GM21390 (cell line): ENCODE measurements at regions not wholly inside any gene's neighbourhood (a gene's known extent, or its start where the extent isn't known, plus 50 kb on each side); places are given as distances from the start of the nearest gene placed in this dataset.

Source experiments
- ATAC-seq: cut with Tn5 transposase; IDR thresholded peaks from one replicate; pipeline ENCODE4 v1.9.1; 2021; ENCODE audit not compliant: unreplicated experiment

GRCh38 chr4:152161676-152162330 is 374.1 kb downstream of the FBXW7 start:
- ATAC-seq: no peak

GRCh38 chr4:152160225-152160800 is 375.6 kb downstream of the FBXW7 start:
- ATAC-seq: no peak

- ATAC-seq: no peak
Observed at GRCh38 chr4:152159773-152160172, 376.1 kb downstream of the FBXW7 start.

GRCh38 chr4:152158225-152158624 is 377.7 kb downstream of the FBXW7 start:
- no peak for ATAC-seq

- ATAC-seq: no peak
Observed at GRCh38 chr4:152157629-152158028, 378.3 kb downstream of the FBXW7 start.

DNA sequence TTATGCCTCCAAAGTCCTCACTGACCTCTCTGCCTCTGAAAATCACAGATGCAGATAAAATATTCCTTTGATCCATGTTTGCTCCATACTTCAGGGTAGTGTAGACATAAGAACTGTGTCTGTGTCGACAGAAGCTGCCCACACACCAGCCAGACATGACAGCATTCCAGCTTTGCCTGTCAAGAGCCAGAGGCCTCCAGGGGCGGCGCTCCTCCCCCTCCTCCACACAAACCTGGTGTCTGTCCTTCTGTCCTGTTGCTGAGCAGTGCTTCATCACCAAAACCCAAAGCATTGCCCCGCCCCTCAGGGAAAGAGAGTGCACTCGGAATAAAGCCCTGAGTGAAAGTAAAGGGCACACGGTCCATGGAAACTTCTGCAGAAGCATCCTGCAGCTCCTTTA is 379.4 kb downstream of the FBXW7 start:
- no peak for ATAC-seq

- no peak for ATAC-seq
Observed at GRCh38 chr4:152155070-152155469, 380.8 kb downstream of the FBXW7 start.

GRCh38 chr4:152154433-152154832 is 381.5 kb downstream of the FBXW7 start:
- no peak for ATAC-seq

GRCh38 chr4:152153476-152154270 is 382.2 kb downstream of the FBXW7 start:
- ATAC-seq: no peak

- no peak for ATAC-seq
Observed at GRCh38 chr4:152150214-152150613, 385.7 kb downstream of the FBXW7 start.

GRCh38 chr4:152149745-152150144 is 386.1 kb downstream of the FBXW7 start:
- ATAC-seq: no peak

- no peak for ATAC-seq
Observed at GRCh38 chr4:152148057-152148456, 387.2 kb upstream of the GATB start.

- no peak for ATAC-seq
Observed at GRCh38 chr4:152146244-152146643, 385.4 kb upstream of the GATB start.

- no peak for ATAC-seq
Observed at GRCh38 chr4:152143806-152144205, 383.0 kb upstream of the GATB start.

- ATAC-seq: no peak
Observed at GRCh38 chr4:152138451-152138850, 377.6 kb upstream of the GATB start.

- no peak for ATAC-seq
Observed at GRCh38 chr4:152132776-152133175, 372.0 kb upstream of the GATB start.

- ATAC-seq: no peak
Observed at GRCh38 chr4:152128356-152128755, 367.5 kb upstream of the GATB start.

DNA sequence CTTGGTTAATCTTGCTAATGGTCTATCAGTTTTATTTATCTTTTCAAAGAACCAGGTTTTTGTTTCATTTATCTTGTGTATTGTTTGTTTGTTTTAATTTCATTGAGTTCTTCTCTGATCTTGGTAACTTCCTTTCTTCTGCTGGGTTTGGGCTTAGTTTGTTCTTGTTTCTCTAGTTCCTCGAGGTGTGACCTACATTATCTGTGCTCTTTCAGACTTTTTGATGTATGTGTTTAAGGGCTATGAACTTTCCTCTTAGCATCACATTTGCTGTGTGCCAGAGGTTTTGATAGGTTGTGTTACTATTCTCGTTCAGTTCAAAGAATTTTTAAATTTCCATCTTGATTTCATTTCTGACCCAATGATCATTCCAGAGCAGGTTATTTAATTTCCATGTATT is 365.4 kb upstream of the GATB start:
- ATAC-seq: no peak

GRCh38 chr4:152118819-152119553 is 358.2 kb upstream of the GATB start:
- ATAC-seq: no peak

DNA sequence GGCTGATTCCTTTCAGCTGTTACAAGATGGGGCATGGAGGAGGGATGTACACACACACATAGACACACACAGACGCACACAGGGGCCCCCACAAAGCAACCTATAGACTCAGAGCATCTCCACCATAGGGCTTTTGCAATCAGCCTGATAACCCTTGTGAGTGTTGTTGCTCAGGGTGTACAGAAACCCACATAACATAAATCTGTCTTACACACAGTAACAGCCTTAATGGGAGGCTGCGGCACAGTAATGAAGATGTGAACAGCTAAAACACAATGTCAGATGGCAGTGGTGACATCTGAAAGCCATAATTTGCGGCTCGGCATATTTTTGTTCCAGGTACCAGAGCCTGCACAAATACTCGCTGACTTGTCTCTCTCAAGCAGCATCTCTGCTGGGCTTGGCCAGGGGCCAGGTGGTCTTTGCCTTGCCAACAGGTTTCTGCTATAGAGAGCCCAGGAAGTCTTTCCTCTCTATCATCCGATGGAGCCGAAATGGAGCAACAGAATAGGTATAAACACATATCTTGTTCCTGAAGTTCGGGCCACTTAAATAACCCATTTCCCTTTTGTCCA is 357.2 kb upstream of the GATB start:
- ATAC-seq: no peak

- ATAC-seq: no peak
Observed at GRCh38 chr4:152117520-152117919, 356.7 kb upstream of the GATB start.
